Mesodermal cell (in vitro differentiated cells): ENCODE measurements at regions not wholly inside any gene's neighbourhood (a gene's known extent, or its start where the extent isn't known, plus 50 kb on each side); places are given as distances from the start of the nearest gene placed in this dataset.
A peak's percentile ranks its signal among the peaks of the same experiment; 100 is the strongest.

Experiments used
- H3K27ac ChIP-seq: 2 replicates; pipeline ENCODE4 v1.7.0; 2013; ENCODE audit warnings: mild to moderate bottlenecking, low read depth, low read length, moderate library complexity; ENCODE audit not compliant: severe bottlenecking
- H3K36me3 ChIP-seq: 2 replicates; pipeline ENCODE4 v1.7.1; 2013; ENCODE audit warnings: mild to moderate bottlenecking, low read length, moderate library complexity; ENCODE audit not compliant: control insufficient read depth, insufficient read depth
- H3K4me1 ChIP-seq: one replicate; pipeline ENCODE4 v1.7.1; 2013; ENCODE audit warnings: mild to moderate bottlenecking, low read length; ENCODE audit not compliant: insufficient read depth, control insufficient read depth, poor library complexity, severe bottlenecking
- H3K4me3 ChIP-seq: 2 replicates; pipeline ENCODE4 v1.7.0; 2013; ENCODE audit warnings: low read length, control low read depth, mild to moderate bottlenecking; ENCODE audit not compliant: insufficient read depth, poor library complexity, severe bottlenecking; ENCODE audit errors: extremely low read depth
- H3K9me3 ChIP-seq: 2 replicates; pipeline ENCODE4 v1.7.1; 2013; ENCODE audit warnings: mild to moderate bottlenecking, low read length, moderate library complexity; ENCODE audit not compliant: control insufficient read depth
- WGBS, 2 experiments: methylation state at CpG; one replicate each; pipeline ENCODE4 v1.1.5; 2013; ENCODE audit warnings: missing lambda C conversion rate in 2 of 2; ENCODE audit not compliant: insufficient coverage in 2 of 2; 5-methylcytosine and 5-hydroxymethylcytosine counted together

- Histone ChIP-seq H3K36me3 (no peaks in the 10 kb centered on the region), H3K4me3 (no peak overlapping the region), H3K9me3 (no peaks in the 10 kb centered on the region), H3K27ac (no peak overlapping the region), H3K4me1 (no peaks in the 10 kb centered on the region)
- WGBS, 2 experiments: 89 to 100% methylated on average over 3 of the region's 5 CpGs
Observed at GRCh38 chr10:63887600-63888370, 366.6 kb downstream of the REEP3 start.

- Histone ChIP-seq H3K4me3 (no peak overlapping the region), H3K27ac (no peak overlapping the region), H3K4me1 (no peaks in the 10 kb centered on the region), H3K36me3 (no peaks in the 10 kb centered on the region), H3K9me3 (no peaks in the 10 kb centered on the region)
- 93 to 95% methylated on average over 3 of the region's 4 CpGs for WGBS, 2 experiments
Observed at GRCh38 chr10:63889803-63890202, 368.6 kb downstream of the REEP3 start.

DNA sequence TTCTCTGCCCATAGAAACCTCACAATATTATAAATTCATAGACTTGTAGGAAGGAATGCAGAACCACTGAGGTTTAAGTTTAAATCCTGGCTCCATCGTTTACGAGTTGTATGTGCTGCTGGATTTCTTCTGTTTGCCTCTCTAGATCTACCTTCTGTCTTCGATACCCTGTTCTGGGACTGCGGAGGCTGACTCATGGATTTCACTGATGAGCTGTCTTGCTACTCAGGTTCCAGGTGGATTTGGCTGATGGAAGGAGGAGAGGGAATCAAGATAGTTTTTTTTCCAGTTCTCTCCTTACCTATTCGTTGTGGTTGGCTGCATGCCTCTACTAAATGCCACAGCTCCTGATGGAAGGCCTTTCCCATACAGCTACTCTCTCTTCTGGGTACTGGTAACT, 375.8 kb downstream of the REEP3 start:
- Histone ChIP-seq H3K27ac (no peak overlapping the region), H3K36me3 (no peaks in the 10 kb centered on the region), H3K4me1 (peaks cover 7% of the 10 kb centered on the region), H3K9me3 (no peaks in the 10 kb centered on the region), H3K4me3 (no peak overlapping the region)
- WGBS, 2 experiments: 89 to 94% methylated on average over 4 of the region's 5 CpGs

DNA sequence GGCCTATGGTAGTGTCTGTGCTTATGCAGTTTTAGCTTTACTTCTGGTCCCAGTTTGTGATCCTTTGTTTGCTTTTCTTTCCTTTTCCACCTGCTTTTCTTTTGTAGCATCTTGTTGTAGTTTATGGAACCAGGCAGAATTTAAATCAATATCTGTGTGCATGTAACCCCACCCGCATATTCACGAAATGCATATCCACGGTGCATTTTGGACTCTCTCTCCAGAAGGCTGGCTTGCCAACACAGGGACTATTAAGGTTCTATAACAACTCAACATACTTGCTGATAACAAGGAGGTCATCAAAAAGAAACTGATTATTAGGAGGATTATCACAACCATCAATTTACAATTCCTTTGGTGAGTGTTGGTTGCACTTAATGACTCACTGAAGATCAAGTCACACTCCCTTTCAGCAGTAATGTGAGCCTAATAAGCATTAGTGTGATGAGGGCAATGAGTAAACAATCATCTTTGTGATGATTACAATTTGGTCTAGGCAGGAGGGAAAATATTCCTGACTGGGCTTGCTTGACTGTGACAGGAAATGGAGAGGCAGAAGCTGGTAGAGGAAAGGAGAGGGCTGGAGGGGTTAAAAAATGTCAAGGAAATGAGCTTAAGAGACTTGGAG, 378.6 kb downstream of the REEP3 start:
- no CpG with 5 or more reads among the region's 3 CpGs for WGBS, 2 experiments
- Histone ChIP-seq H3K9me3 (no peaks in the 10 kb centered on the region), H3K4me1 (peaks cover 10% of the 10 kb centered on the region), H3K4me3 (no peak overlapping the region), H3K36me3 (no peaks in the 10 kb centered on the region), H3K27ac (no peak overlapping the region)

DNA sequence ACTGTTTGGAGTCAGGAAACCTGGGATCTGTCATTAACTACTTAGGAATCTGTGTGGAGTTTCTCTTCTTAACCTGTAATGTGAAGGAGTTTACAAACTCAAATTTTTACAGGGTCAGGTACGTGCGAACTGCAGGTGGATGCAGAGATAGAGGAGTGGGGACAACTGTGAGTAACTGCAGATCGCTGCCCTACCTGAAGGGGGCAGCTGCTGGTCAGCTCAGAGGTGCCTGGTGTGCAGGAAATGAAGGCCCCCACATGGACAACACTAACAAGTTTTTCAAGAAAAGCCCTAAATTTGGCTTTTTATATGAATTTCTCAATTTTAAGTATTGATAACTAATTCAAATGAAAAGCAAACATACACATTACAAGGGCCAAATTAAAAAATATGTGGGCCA, 380.0 kb downstream of the REEP3 start:
- Histone ChIP-seq H3K27ac (no peak overlapping the region), H3K4me1 (peaks cover 10% of the 10 kb centered on the region), H3K4me3 (no peak overlapping the region), H3K36me3 (no peaks in the 10 kb centered on the region), H3K9me3 (no peaks in the 10 kb centered on the region)
- 66 to 86% methylated on average over 3 of the region's 3 CpGs for WGBS, 2 experiments

GRCh38 chr10:63901881-63902280, 380.7 kb downstream of the REEP3 start:
- Histone ChIP-seq H3K27ac (peak overlapping the region; percentile 34), H3K36me3 (no peaks in the 10 kb centered on the region), H3K4me1 (peaks cover 10% of the 10 kb centered on the region), H3K4me3 (no peak overlapping the region), H3K9me3 (no peaks in the 10 kb centered on the region)
- 71 to 81% methylated on average over 5 to 6 of the region's 6 CpGs for WGBS, 2 experiments

DNA sequence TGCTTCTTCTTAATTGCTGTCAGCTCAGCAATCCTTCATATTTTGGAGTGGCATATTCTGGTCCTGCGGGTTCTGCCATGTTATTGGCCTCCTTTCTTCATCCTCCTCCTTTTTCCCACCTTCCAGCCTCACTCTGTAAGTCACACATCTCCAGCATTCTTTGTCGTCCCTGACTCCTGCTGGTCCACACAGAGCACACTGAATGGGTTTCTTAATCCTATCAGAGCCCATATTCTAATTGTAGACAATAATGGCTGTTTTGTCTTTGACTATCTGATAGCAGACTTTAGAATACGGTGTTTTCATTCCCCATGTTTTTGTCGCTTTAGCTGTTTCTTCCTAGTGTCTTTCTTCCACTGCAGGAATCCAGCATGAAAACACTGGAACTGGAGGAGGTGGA, 389.6 kb downstream of the REEP3 start:
- Histone ChIP-seq H3K4me1 (no peaks in the 10 kb centered on the region), H3K9me3 (no peaks in the 10 kb centered on the region), H3K27ac (no peak overlapping the region), H3K4me3 (no peak overlapping the region), H3K36me3 (no peaks in the 10 kb centered on the region)
- WGBS, 2 experiments: 54 to 59% methylated on average over 2 to 3 of the region's 4 CpGs

GRCh38 chr10:63915240-63915639, 394.0 kb downstream of the REEP3 start:
- whole genome bisulfite sequencing, 2 experiments: no CpG with 5 or more reads among the region's 2 CpGs
- Histone ChIP-seq H3K27ac (no peak overlapping the region), H3K9me3 (no peaks in the 10 kb centered on the region), H3K4me1 (peaks cover 6% of the 10 kb centered on the region), H3K4me3 (no peak overlapping the region), H3K36me3 (no peaks in the 10 kb centered on the region)

- no peaks in the 10 kb centered on the region for H3K9me3 ChIP-seq
- no peak overlapping the region for H3K4me3 ChIP-seq
- H3K4me1 ChIP-seq: peaks cover 12% of the 10 kb centered on the region
- H3K36me3 ChIP-seq: no peaks in the 10 kb centered on the region
- WGBS, 2 experiments: no CpG with 5 or more reads among the region's 1 CpG
- H3K27ac ChIP-seq: no peak overlapping the region
Observed at GRCh38 chr10:63917363-63917762, 396.2 kb downstream of the REEP3 start.

DNA sequence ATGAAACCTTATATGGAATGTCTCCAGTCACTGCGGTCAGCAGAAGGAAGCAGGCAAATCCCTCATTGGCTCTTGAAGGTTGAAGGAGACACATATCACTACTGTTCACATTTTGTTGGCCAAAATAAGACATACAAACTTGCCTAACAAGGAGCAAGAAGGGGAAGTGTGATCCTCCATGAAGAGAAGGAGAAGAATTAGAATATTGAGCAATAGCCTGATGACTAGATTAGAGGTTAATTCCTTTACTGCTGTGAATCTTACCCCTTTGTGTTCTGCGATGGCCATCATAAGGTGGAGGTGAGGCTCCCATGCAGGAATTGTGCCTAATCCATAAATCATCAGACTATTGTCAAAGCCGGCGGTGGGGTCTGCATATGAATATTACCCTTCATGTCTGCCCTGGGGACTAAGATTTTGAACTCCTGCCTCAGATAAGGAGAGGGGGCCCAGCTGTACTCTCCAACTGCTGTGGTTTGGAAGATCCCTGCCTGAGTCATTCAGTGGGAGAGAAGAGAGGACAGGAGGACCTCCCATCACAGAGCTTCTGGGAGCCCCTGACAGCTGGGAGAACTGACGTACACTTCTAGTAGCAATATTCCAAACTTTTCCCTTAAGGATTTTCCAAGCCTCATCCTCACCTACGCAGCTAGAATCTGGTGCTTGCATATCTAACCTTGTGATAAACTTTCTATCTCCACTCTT, 398.5 kb downstream of the REEP3 start:
- no peaks in the 10 kb centered on the region for H3K9me3 ChIP-seq
- H3K36me3 ChIP-seq: no peaks in the 10 kb centered on the region
- WGBS, 2 experiments: 91 to 94% methylated on average over 5 of the region's 6 CpGs
- no peak overlapping the region for H3K27ac ChIP-seq
- peaks cover 12% of the 10 kb centered on the region for H3K4me1 ChIP-seq
- no peak overlapping the region for H3K4me3 ChIP-seq

DNA sequence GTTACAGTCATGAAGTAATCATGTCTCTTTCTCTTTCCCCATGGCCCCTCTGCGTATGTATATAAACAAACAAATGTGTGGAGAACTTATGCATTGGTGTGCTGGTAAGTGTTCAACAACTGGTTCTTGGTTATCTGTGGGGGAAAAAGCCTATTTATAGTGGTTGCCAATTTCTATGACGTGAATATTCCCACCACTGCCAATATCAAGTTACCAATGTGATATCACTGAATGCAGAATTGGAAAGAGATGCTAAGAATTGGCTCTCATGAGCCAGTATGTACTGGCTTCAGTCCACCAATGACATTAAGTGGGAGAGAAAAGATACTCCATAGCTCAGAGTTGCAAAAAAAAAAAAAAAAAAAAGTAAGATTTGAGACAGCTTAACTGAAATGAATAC, 399.7 kb downstream of the REEP3 start:
- peaks cover 12% of the 10 kb centered on the region for H3K4me1 ChIP-seq

More for the DNA sequence above, 399.7 kb downstream of the REEP3 start:
- Histone ChIP-seq H3K9me3 (no peaks in the 10 kb centered on the region), H3K27ac (no peak overlapping the region), H3K4me3 (no peak overlapping the region), H3K36me3 (no peaks in the 10 kb centered on the region)
- no CpG with 5 or more reads among the region's 2 CpGs for whole genome bisulfite sequencing, 2 experiments
